ENCODE measurements at regions not wholly inside any gene's neighbourhood (a gene's known extent, or its start where the extent isn't known, plus 50 kb on each side); places are given as distances from the start of the nearest gene placed in this dataset.

GRCh38 chr6:134103006-134103405 lies 50.6 kb upstream of the SLC2A12 start:
- TF ChIP-seq CTCF (conservative IDR thresholded peaks at IDR 0.05; ENCODE audit: low read depth, low read length) (no peak), EZH2 (IDR thresholded peaks at IDR 0.05; ENCODE audit: low read length, unreplicated experiment) (no peak)
